ENCODE measurements at regions not wholly inside any gene's neighbourhood (a gene's known extent, or its start where the extent isn't known, plus 50 kb on each side); places are given as distances from the start of the nearest gene placed in this dataset.

- TF ChIP-seq CEBPB (IDR thresholded peaks at IDR 0.05; ENCODE audit: low read depth, low read length), result no peak
- TF ChIP-seq, protein P1, sequence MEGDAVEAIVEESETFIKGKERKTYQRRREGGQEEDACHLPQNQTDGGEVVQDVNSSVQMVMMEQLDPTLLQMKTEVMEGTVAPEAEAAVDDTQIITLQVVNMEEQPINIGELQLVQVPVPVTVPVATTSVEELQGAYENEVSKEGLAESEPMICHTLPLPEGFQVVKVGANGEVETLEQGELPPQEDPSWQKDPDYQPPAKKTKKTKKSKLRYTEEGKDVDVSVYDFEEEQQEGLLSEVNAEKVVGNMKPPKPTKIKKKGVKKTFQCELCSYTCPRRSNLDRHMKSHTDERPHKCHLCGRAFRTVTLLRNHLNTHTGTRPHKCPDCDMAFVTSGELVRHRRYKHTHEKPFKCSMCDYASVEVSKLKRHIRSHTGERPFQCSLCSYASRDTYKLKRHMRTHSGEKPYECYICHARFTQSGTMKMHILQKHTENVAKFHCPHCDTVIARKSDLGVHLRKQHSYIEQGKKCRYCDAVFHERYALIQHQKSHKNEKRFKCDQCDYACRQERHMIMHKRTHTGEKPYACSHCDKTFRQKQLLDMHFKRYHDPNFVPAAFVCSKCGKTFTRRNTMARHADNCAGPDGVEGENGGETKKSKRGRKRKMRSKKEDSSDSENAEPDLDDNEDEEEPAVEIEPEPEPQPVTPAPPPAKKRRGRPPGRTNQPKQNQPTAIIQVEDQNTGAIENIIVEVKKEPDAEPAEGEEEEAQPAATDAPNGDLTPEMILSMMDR (conservative IDR thresholded peaks at IDR 0.05; ENCODE audit: low read depth, low read length), result no peak
- TF ChIP-seq POLR2A (IDR thresholded peaks at IDR 0.05; ENCODE audit: low read depth, low read length), result no peak
- no peak for TF ChIP-seq RAD21 (IDR thresholded peaks at IDR 0.05; ENCODE audit: low read length)
- no peak for TF ChIP-seq RCOR1 (IDR thresholded peaks at IDR 0.05; ENCODE audit: insufficient replicate concordance, low read length)
- no peak for TF ChIP-seq FOS (IDR thresholded peaks at IDR 0.05; ENCODE audit: low read depth, low read length)
These were observed 331.9 kb downstream of the DEPDC1B start for GRCh38 chr5:60368100-60368499.
